D721Med (cell line): ENCODE measurements at regions not wholly inside any gene's neighbourhood (a gene's known extent, or its start where the extent isn't known, plus 50 kb on each side); places are given as distances from the start of the nearest gene placed in this dataset.
A peak's percentile ranks its signal among the peaks of the same experiment; 100 is the strongest.

Experiments
- DNase-seq: peaks from one replicate; pipeline ENCODE4 v3.0.0; 2011; ENCODE audit warnings: low spot score; ENCODE audit not compliant: insufficient read length
- FAIRE-seq: peaks from 2 replicates; lab custom pipeline; 2011; peaks lifted over from hg19 to GRCh38; lab: Jason Lieb, UNC
- CTCF ChIP-seq: IDR thresholded peaks from 2 replicates; pipeline ENCODE4 v1.5.1; 2012; ENCODE audit warnings: mild to moderate bottlenecking, control low read depth; ENCODE audit not compliant: insufficient read depth; ENCODE audit errors: missing control alignments

GRCh38 chr1:219439376-219439775, 173.5 kb downstream of the ZC3H11B start:
- DNase-seq (no peak), FAIRE-seq (peak; percentile 73)
- TF ChIP-seq CTCF, result no peak

- TF ChIP-seq CTCF, result no peak
- no peak for DNase-seq
- peak; percentile 83 for FAIRE-seq
Observed at GRCh38 chr1:219438386-219438785, 174.5 kb downstream of the ZC3H11B start.

GRCh38 chr1:219434923-219435297, 178.0 kb downstream of the ZC3H11B start:
- FAIRE-seq (no peak), DNase-seq (no peak)
- no peak for TF ChIP-seq CTCF

- DNase-seq (no peak), FAIRE-seq (no peak)
- TF ChIP-seq CTCF, result no peak
Observed at GRCh38 chr1:219434285-219434922, 178.5 kb downstream of the ZC3H11B start.

DNA sequence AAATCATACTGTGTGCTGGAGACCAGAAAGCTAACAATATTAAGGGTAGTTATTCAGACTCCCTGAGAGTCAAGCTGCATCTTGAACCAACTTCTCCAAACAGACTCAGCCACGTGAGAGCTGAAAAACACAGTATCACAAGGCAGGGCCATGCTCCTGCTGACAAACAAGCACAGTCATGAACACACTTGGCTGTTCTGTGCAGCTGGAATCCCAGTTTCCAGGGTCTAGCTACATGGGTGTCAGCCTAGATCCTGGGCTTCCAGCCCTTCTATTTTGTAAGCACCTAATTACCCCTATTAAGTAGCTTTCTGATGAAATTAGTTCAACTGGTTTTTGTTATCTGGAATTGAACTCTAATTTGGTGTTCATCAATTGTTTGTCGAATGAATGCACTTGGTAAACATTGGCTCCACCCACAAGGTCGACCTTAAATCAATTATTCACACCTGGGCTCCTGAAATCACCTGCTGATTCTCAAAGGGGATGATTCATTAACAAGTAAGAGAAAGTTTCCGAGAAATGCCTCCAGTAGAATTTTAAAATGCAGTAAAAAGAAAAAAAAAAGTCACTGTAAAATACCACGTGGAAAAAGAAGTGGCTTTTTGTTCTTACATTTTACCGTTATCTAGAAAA, 179.3 kb downstream of the ZC3H11B start:
- FAIRE-seq (peak; percentile 48), DNase-seq (no peak)
- no peak for TF ChIP-seq CTCF

- DNase-seq (no peak), FAIRE-seq (no peak)
- TF ChIP-seq CTCF, result no peak
Observed at GRCh38 chr1:219433001-219433400, 179.9 kb downstream of the ZC3H11B start.

DNA sequence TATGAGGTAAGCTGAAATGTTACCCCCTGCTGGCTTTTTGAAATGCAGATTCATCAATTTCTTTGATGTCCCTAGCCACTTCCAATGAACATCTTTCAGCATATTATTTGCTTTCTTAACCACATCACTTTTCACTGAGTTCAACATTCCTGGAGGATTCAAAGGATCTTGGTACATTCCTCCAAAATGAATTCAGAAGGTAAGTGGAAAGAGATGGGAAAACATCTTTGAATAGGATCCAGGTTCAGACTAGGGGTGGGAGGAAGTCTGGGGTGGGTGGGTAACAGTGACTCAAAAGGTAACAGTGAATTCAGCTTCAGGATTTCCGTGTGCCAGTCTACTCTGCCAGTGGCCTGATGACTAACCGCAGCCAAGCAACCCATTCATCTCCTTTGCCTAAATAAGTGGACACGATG, 180.7 kb downstream of the ZC3H11B start:
- no peak for TF ChIP-seq CTCF
- DNase-seq (no peak), FAIRE-seq (no peak)
